Fibroblast of the aortic adventitia (primary cell): ENCODE measurements at regions not wholly inside any gene's neighbourhood (a gene's known extent, or its start where the extent isn't known, plus 50 kb on each side); places are given as distances from the start of the nearest gene placed in this dataset.
A peak's percentile ranks its signal among the peaks of the same experiment; 100 is the strongest.
"Not testable (repeated sequence)": the region's sequence is repeated elsewhere in the genome, so short reads cannot be mapped to it uniquely, and the experiment has no call there.

Experiments
- DNase-seq: peaks from one replicate; pipeline ENCODE4 v3.0.0-alpha.2; 2010; ENCODE audit warnings: low read depth
- H3K4me3 ChIP-seq: 2 replicates; pipeline ENCODE4 v1.5.1; 2011; ENCODE audit warnings: low read depth, mild to moderate bottlenecking, control low read depth, low read length, moderate library complexity
- CTCF ChIP-seq: IDR thresholded peaks from 2 replicates; pipeline ENCODE4 v1.5.1; 2011; ENCODE audit warnings: mild to moderate bottlenecking, low read length, control low read depth, inconsistent platforms; ENCODE audit not compliant: insufficient read depth
- small RNA-seq: library from RNA; depleted of rRNA; stranded (forward); fragments of <200 nt; gene quantifications from one replicate; pipeline ENCODE3, GENCODE V24; 2012

- TF ChIP-seq CTCF = peak; percentile 27
- peak; percentile 63 for DNase-seq
- no peak overlapping the region for H3K4me3 ChIP-seq
Observed at GRCh38 chrX:76555816-76556215, 128.3 kb downstream of the MAGEE1 start.

- not testable (repeated sequence) for DNase-seq, H3K4me3 ChIP-seq
Observed at GRCh38 chrX:76564842-76565241, 137.3 kb downstream of the MAGEE1 start.

- no peak for TF ChIP-seq CTCF
- no peak overlapping the region for H3K4me3 ChIP-seq
- DNase-seq = no peak
Observed at GRCh38 chrX:76605390-76605789, 177.9 kb downstream of the MAGEE1 start.

- TF ChIP-seq CTCF = no peak
- no peak for DNase-seq
- H3K4me3 ChIP-seq = no peak overlapping the region
Observed at GRCh38 chrX:76617020-76617419, 189.5 kb downstream of the MAGEE1 start.

GRCh38 chrX:76643590-76643989, 216.1 kb downstream of the MAGEE1 start:
- no peak for DNase-seq
- no peak overlapping the region for H3K4me3 ChIP-seq
- no peak for TF ChIP-seq CTCF

GRCh38 chrX:76651369-76651768, 223.9 kb downstream of the MAGEE1 start:
- not testable (repeated sequence) for H3K4me3 ChIP-seq, DNase-seq

- no peak for DNase-seq
- H3K4me3 ChIP-seq = no peak overlapping the region
- no peak for TF ChIP-seq CTCF
Observed at GRCh38 chrX:76657499-76657898, 230.0 kb downstream of the MAGEE1 start.

Small RNA genes lying in the stretch of these regions (small RNA-seq; reads per million reads assigned to genes)
- gene RNA5SP508 = 10.1 reads per million, percentile 93 among the genes with 10 or more reads in this experiment
